ENCODE measurements at regions not wholly inside any gene's neighbourhood (a gene's known extent, or its start where the extent isn't known, plus 50 kb on each side); places are given as distances from the start of the nearest gene placed in this dataset.

DNA sequence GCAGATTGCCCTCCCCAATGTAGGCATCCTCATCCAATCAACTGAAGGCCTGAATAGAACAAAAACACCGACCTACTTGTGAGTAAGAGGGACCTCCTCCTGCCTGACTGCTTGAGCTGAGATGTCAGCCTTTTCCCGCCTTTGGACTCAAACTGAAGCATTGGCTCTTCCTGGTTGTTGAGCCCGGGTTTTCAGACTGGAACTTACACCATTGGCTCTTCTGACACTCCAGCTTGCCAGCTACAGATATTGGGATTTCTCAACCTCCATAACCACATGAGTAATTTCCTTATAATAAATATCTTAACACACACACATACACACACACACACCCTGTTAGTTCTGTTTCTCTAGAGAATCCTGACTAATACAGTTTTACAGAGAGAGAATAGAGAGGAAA, 173.4 kb upstream of the NTF3 start:
- TF ChIP-seq, protein P1, sequence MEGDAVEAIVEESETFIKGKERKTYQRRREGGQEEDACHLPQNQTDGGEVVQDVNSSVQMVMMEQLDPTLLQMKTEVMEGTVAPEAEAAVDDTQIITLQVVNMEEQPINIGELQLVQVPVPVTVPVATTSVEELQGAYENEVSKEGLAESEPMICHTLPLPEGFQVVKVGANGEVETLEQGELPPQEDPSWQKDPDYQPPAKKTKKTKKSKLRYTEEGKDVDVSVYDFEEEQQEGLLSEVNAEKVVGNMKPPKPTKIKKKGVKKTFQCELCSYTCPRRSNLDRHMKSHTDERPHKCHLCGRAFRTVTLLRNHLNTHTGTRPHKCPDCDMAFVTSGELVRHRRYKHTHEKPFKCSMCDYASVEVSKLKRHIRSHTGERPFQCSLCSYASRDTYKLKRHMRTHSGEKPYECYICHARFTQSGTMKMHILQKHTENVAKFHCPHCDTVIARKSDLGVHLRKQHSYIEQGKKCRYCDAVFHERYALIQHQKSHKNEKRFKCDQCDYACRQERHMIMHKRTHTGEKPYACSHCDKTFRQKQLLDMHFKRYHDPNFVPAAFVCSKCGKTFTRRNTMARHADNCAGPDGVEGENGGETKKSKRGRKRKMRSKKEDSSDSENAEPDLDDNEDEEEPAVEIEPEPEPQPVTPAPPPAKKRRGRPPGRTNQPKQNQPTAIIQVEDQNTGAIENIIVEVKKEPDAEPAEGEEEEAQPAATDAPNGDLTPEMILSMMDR (conservative IDR thresholded peaks at IDR 0.05; ENCODE audit: low read depth, low read length): no peak
- no peak for DNase-seq (ENCODE audit: low read depth)
- H3K4me3 ChIP-seq (ENCODE audit: low read depth, low read length): no peak overlapping the region

DNA sequence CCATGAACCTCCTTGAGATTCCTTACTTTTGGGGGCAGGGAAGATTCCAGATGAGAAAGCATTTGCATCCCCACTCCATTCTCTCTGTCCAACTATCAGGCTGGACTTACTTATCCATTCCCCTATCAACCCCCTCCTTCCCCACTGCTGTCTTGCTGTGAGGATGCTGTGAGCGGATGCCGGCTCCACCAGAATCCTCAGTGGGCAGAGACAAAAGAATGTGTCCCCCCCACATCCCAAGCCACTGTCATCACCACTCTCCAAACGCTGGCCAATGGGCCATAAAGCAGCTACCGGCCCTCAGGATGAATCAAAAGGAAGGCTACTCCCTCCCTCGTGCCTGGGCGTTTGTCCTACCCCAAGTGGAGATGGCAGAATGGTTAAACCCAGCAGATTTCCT, 173.0 kb upstream of the NTF3 start:
- DNase-seq (ENCODE audit: low read depth): no peak
- TF ChIP-seq, protein P1 (conservative IDR thresholded peaks at IDR 0.05; ENCODE audit: low read depth, low read length): no peak
- H3K4me3 ChIP-seq (ENCODE audit: low read depth, low read length): no peak overlapping the region

DNA sequence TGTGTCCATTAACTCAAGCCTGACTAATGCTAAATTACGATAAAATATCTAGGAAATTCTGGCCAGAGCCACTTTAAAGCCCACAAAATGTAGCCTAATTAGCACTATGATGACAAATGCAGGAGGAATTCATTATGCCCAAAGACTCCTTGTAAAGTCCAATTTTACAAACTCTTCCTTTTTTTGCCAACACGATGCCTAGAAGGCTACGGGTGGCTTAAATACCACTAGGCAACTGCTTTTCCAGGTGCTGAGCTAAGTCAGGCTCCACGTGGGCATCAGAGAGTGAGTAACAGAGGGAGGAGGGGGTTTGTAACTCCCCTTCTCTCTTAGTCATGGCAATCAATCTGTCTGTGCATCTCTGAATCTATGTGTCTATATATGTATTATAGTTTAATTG, 172.4 kb upstream of the NTF3 start:
- no peak for DNase-seq (ENCODE audit: low read depth)
- no peak overlapping the region for H3K4me3 ChIP-seq (ENCODE audit: low read depth, low read length)
- TF ChIP-seq, protein P1 (conservative IDR thresholded peaks at IDR 0.05; ENCODE audit: low read depth, low read length): no peak

DNA sequence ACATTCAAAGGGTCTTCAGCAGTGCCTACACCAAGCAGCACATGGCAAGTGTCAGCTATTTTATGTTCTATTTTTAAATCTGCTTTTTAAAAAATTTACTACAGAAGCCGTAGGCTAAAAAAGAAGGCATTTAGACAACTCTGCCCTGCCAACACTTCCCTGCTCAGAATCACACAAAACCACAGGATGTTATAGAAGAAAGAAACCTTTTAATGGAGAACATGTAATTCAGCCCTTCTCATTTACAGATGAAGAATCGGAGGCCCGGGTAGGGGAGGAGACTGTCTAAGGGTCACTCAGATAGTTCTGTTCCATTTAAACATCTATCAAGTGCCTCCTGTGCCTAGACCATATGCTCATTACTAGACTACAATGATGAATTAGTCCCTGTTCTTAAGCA, 171.8 kb upstream of the NTF3 start:
- no peak for DNase-seq (ENCODE audit: low read depth)

DNA sequence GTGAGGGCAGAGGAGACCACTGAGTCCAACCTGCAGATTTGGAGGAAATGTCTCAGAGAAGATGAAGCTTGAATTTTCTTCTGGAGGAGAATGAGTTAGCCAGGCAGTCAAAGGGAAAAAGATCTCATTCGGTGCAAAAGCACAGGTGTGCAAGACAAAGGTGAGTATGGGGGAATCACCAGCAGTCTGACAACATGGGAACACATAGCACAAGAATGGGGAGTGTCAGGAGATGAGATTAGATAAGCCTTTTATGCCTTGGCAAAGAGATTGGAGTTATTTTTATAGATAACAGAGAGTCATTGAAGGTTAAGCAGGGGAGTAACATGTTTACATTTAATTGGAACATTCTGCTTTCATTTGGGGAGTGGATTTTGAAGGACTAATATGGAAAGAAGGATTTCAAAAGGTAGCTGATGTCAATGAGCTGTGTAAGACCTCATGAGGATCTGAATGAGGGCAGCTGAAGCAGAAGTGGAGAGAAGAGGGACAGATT, 171.3 kb upstream of the NTF3 start:
- TF ChIP-seq, protein P1 (conservative IDR thresholded peaks at IDR 0.05; ENCODE audit: low read depth, low read length): no peak
- H3K4me3 ChIP-seq (ENCODE audit: low read depth, low read length): no peak overlapping the region
- DNase-seq (ENCODE audit: low read depth): no peak

More for the DNA sequence above, 171.8 kb upstream of the NTF3 start:
- TF ChIP-seq, protein P1 (conservative IDR thresholded peaks at IDR 0.05; ENCODE audit: low read depth, low read length): no peak
- H3K4me3 ChIP-seq (ENCODE audit: low read depth, low read length): no peak overlapping the region

DNA sequence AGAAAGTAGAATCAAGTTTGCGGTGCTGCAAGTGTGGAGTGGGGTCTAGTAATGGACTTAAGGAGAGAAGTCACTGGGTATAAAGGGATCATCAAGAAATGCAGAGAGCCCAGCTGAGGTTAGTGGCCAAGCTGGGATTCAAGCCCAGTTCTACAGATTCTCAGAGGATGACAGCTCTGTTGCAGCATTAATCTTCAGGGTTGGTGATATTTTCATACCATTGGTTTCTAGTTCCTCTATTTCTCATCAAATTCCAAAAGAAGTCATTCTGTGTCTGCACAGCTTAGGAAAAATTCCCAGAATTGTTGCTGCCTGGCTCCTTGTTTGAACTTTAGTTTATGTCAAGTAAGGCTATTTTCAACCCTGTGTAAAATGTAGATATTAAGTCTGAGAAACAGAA, 169.5 kb upstream of the NTF3 start:
- TF ChIP-seq, protein P1 (conservative IDR thresholded peaks at IDR 0.05; ENCODE audit: low read depth, low read length): no peak
- no peak for DNase-seq (ENCODE audit: low read depth)

DNA sequence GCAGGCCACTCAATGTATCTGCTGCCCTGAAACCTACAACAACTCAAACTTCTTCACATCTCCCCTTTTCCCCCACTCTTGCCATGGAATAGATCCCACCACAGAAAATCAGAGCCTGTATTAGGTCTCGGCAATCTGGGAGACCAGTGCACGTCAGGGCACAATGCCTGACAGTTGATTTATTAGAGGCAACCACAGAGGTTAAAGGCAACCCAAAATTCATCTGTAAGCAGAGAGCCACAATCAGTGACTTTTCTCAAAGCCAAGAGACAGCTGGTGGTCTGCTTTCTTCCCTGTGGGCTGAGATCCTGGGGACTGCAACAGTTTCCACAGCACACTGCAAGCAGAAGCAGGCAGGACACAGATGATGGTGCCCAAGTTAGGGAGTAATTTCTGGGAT, 169.0 kb upstream of the NTF3 start:
- TF ChIP-seq, protein P1 (conservative IDR thresholded peaks at IDR 0.05; ENCODE audit: low read depth, low read length): no peak
- DNase-seq (ENCODE audit: low read depth): no peak
- H3K4me3 ChIP-seq (ENCODE audit: low read depth, low read length): no peak overlapping the region

More for the DNA sequence above, 169.5 kb upstream of the NTF3 start:
- H3K4me3 ChIP-seq (ENCODE audit: low read depth, low read length): no peak overlapping the region
